NT2/D1 (cell line): ENCODE measurements at regions not wholly inside any gene's neighbourhood (a gene's known extent, or its start where the extent isn't known, plus 50 kb on each side); places are given as distances from the start of the nearest gene placed in this dataset.

Experiments
- YY1 ChIP-seq: IDR thresholded peaks from 2 replicates; pipeline ENCODE4 v1.6.1; 2011; ENCODE audit not compliant: insufficient read length, insufficient read depth
- ZNF274 ChIP-seq: IDR thresholded peaks from 2 replicates; pipeline ENCODE4 v1.6.1; 2011; ENCODE audit warnings: mild to moderate bottlenecking, low read depth, low read length

DNA sequence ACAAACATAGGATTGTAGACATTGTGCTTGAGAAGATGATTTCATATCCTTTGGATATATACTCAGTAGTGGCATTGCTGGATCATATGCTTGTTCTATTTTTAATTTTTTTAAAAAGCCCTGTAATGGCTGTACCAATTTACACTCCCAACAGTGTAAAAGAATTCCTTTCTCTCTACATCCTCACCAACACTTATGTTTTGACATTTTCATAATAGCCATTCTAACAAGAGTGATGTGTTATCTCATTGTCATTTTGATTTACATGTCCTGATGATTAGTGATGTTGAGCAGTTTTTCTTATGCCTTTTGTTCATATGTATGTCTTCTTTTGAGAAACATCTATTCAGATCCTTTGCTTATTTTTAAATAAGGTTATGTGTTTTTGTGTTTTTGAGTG, 1039.2 kb upstream of the GOT2 start:
- TF ChIP-seq YY1 (no peak), ZNF274 (no peak)
